ENCODE measurements at regions not wholly inside any gene's neighbourhood (a gene's known extent, or its start where the extent isn't known, plus 50 kb on each side); places are given as distances from the start of the nearest gene placed in this dataset.

DNA sequence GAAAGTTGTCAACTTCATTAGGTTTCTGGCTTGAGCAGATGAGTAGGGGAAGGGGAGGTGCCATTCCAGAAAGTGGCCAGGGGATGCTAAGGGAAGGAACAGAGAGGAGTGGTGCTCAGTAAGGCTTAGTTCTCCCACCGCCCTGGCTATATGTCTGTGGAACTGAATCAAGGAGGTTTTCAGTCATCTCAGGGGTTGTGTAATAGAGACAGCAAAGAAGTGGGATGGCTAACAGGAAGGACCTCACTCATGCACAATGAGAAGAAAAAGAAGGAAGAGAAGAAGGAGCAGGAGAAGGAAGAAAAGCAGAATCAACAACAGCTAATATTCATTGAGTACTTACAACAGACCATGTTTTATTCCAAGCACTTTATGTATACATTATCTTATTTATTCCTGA is 368.7 kb downstream of the MID1IP1 start:
- no peak for DNase-seq (ENCODE audit: low read depth in 2 of 2)

DNA sequence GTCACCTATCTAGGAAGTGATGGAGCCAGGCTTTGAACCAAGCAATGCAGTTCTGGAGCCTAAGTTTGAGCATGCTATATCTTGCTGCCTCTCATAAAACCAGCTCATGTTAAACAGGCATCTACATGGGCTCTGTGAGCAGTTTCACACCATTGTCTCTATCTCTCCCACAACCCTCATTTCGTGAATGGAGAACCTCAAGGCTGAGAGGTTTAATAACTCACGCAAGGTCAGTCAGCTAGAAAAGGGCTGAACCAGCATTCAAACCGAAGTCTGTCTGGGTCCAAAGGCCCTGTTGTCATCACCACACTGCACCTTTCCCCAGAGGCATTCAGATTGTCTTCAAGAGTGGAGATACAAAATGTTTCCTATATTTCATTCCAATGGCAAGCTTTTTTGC is 369.2 kb downstream of the MID1IP1 start:
- no peak for DNase-seq (ENCODE audit: low read depth in 2 of 2)

- no peak for DNase-seq (ENCODE audit: low read depth in 2 of 2)
Measured at GRCh38 chrX:39171686-39172085, 370.4 kb downstream of the MID1IP1 start.

GRCh38 chrX:39174241-39174771 is 373.0 kb downstream of the MID1IP1 start:
- no peak for DNase-seq (ENCODE audit: low read depth in 2 of 2)

- DNase-seq (ENCODE audit: low read depth in 2 of 2), result peak in 1 of 2 donors; percentile 8
Measured at GRCh38 chrX:39174772-39175417, 373.6 kb downstream of the MID1IP1 start.

GRCh38 chrX:39175418-39176057 is 374.3 kb downstream of the MID1IP1 start:
- DNase-seq (ENCODE audit: low read depth in 2 of 2), result no peak

DNA sequence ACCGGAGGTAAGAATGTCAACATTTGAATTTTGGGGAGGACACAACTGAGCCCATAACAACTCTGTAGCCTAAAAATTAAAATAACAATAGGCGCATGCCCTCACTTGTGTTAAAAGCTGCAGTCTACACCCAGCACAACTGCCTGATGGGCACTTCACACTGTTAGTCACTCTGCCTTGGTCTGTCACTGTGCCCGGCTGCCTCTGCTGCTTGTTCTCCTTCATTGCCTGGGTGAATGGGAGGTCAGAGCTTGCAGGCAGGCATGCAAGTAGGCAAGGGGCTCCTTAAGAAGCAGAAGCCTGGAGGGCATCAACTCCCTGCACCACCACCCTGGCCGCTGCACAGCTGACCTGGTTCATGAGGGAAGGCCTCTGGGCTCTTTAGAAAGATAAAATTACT is 374.8 kb downstream of the MID1IP1 start:
- DNase-seq (ENCODE audit: low read depth in 2 of 2), result no peak

DNA sequence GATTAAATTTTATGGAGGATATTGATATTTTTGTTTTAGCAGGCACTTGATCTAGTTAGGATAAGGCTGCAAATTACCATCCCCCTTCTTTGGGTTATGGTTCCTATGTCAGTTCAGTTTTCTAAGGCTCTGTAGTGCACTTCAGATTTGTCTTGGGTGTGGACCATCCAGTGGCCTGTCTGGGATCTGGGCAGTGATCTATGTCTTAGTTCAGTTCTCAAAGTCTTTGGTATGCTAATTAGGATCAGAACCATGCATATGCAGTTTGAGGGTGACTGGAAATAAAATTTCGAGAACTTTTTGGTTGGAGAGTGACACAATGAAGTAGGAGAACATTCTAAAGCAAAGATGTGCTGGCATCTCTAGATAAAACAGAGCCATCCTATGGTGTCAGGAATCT is 388.2 kb downstream of the MID1IP1 start:
- no peak for DNase-seq (ENCODE audit: low read depth in 2 of 2)

GRCh38 chrX:39194673-39195072 is 393.4 kb downstream of the MID1IP1 start:
- no peak for DNase-seq (ENCODE audit: low read depth in 2 of 2)

- DNase-seq (ENCODE audit: low read depth in 2 of 2), result no peak
Measured at GRCh38 chrX:39195156-39195555, 393.9 kb downstream of the MID1IP1 start.

GRCh38 chrX:39196192-39197102 is 395.2 kb downstream of the MID1IP1 start:
- peak; percentile 30 to 32 for DNase-seq (ENCODE audit: low read depth in 2 of 2)

- no peak for DNase-seq (ENCODE audit: low read depth in 2 of 2)
Measured at GRCh38 chrX:39199429-39199828, 398.2 kb downstream of the MID1IP1 start.

GRCh38 chrX:39201305-39201990 is 400.2 kb downstream of the MID1IP1 start:
- peak in 1 of 2 donors; percentile 10 for DNase-seq (ENCODE audit: low read depth in 2 of 2)

- DNase-seq (ENCODE audit: low read depth in 2 of 2), result no peak
Measured at GRCh38 chrX:39202641-39203040, 401.4 kb downstream of the MID1IP1 start.

GRCh38 chrX:39203427-39203826 is 402.2 kb downstream of the MID1IP1 start:
- no peak for DNase-seq (ENCODE audit: low read depth in 2 of 2)

- DNase-seq (ENCODE audit: low read depth in 2 of 2), result no peak
Measured at GRCh38 chrX:39204353-39204752, 403.1 kb downstream of the MID1IP1 start.

DNA sequence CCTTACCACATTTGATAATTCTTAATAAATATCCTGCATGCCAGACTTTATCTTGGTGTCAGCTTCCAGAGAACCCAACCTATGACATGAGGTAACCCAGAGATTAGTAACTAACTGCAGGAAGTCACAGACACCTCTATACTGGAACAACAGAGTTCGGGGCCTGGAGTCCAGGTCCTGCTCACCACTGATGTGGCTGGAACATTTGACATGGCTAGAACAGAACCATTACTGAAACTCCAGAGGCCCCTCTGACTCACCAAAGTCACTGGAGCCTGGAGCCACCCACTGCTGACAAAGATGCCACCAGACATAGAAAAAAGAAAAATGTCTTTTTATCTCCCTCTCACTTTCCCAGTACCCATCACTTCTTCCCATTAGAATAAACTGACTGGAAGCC is 403.7 kb downstream of the MID1IP1 start:
- peak; percentile 20 to 38 for DNase-seq (ENCODE audit: low read depth in 2 of 2)

DNA sequence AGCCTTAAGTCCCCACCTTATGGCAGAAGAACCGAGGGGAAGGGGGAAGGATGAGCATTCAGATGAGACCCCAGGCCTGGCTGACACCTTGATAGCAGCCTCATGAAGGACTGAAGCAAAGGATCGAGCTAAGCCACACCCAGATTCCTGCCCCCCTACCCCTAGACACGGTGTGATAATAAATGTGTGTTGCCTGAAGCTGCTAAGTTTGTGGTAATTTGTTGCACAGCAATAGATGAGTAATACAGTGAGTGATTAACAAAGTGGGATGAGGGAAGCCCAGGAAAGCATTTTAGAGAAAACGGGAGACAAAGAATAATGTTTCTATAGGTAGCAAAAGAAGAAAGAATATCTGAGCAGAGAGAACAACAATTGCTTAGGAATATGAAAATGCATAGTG is 404.2 kb downstream of the MID1IP1 start:
- no peak for DNase-seq (ENCODE audit: low read depth in 2 of 2)

- no peak for DNase-seq (ENCODE audit: low read depth in 2 of 2)
Measured at GRCh38 chrX:39206399-39207145, 405.3 kb downstream of the MID1IP1 start.

- no peak for DNase-seq (ENCODE audit: low read depth in 2 of 2)
Measured at GRCh38 chrX:39211501-39211900, 410.2 kb downstream of the MID1IP1 start.

DNA sequence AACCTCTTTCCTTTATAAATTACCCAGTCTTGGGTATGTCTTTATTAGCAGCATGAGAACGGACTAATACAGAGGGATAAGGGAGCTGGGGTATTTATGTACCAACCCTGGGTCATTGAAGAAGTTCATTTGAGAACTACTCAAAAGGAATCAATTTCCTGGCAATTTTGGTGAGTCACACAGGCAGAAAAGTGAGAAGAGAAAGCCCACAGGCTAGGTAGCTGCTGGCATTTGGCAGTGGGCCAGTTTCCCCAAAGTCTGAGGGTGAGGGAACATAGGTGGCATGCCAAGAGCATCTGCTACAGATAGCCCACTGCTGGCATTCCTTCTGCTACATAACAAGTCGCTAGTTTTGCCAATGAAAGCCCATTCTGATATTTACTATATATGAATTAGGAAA is 411.2 kb downstream of the MID1IP1 start:
- DNase-seq (ENCODE audit: low read depth in 2 of 2), result peak; percentile 26 to 29
